ENCODE measurements at regions not wholly inside any gene's neighbourhood (a gene's known extent, or its start where the extent isn't known, plus 50 kb on each side); places are given as distances from the start of the nearest gene placed in this dataset.
"Not testable (repeated sequence)": the region's sequence is repeated elsewhere in the genome, so short reads cannot be mapped to it uniquely, and the experiment has no call there.

DNA sequence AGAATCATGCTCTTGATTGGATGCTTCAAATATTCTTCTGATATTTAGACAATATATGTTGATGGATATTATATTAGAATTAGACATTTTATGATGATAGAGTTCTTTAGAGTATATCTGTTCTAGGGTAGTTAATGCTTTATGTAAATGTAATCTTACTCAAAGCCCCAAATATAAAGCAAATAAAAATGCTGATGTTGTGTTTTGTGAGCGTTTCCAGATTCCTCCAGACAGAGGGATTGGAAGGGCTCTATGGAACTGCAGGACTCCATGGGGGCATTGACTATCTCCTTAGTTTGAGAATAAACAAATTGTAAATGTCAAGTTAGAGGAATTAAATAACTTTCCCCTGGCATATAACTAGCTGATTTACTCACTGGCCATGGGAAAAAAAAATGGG lies 184.5 kb downstream of the MRPS30 start:
- no peaks in the 10 kb centered on the region for H3K9me3 Mint-ChIP-seq (ENCODE audit: unreplicated experiment)
- peaks cover 2% of the 10 kb centered on the region for H3K27me3 Mint-ChIP-seq (ENCODE audit: unreplicated experiment)
- no peak for TF ChIP-seq CTCF (IDR thresholded peaks at IDR 0.05; ENCODE audit: partially characterized antibody, unreplicated experiment)
- H3K4me1 Mint-ChIP-seq (ENCODE audit: low read depth, unreplicated experiment) = no peaks in the 10 kb centered on the region
- no peak for DNase-seq
- peaks cover 12% of the 10 kb centered on the region for H3K36me3 Mint-ChIP-seq (ENCODE audit: unreplicated experiment)
- no peak overlapping the region for H3K4me3 Mint-ChIP-seq (ENCODE audit: unreplicated experiment)
- no peak overlapping the region for H3K27ac Mint-ChIP-seq (ENCODE audit: unreplicated experiment)

DNA sequence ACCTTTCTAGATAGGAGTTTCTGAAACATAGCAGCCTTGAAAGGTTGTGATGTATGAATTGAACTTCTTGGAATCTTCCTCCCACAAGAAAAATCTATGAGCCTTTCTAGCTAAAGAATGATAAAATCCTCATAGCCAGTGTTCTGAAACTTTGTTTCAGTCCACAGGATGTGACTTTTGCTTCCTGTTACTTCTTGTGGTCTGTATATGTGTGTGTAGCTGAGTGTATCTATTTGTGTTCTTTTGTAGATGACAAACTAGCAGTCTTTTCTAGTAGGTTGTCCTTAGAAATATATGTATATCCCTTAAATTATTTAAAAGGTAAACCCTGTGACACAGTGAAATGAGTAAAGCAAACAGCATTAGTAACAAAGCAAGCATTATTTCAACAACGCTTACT lies 188.8 kb downstream of the MRPS30 start:
- no peaks in the 10 kb centered on the region for H3K36me3 Mint-ChIP-seq (ENCODE audit: unreplicated experiment)
- H3K9me3 Mint-ChIP-seq (ENCODE audit: unreplicated experiment) = no peaks in the 10 kb centered on the region
- no peak for TF ChIP-seq CTCF (IDR thresholded peaks at IDR 0.05; ENCODE audit: partially characterized antibody, unreplicated experiment)
- H3K4me1 Mint-ChIP-seq (ENCODE audit: low read depth, unreplicated experiment) = no peaks in the 10 kb centered on the region
- H3K27ac Mint-ChIP-seq (ENCODE audit: unreplicated experiment) = no peak overlapping the region
- H3K27me3 Mint-ChIP-seq (ENCODE audit: unreplicated experiment) = peaks cover 2% of the 10 kb centered on the region
- DNase-seq = no peak
- no peak overlapping the region for H3K4me3 Mint-ChIP-seq (ENCODE audit: unreplicated experiment)

- not testable (repeated sequence) for DNase-seq; H3K4me1 Mint-ChIP-seq (ENCODE audit: low read depth, unreplicated experiment); H3K36me3 Mint-ChIP-seq (ENCODE audit: unreplicated experiment)
These were observed 198.4 kb downstream of the MRPS30 start for GRCh38 chr5:45007102-45007501.

DNA sequence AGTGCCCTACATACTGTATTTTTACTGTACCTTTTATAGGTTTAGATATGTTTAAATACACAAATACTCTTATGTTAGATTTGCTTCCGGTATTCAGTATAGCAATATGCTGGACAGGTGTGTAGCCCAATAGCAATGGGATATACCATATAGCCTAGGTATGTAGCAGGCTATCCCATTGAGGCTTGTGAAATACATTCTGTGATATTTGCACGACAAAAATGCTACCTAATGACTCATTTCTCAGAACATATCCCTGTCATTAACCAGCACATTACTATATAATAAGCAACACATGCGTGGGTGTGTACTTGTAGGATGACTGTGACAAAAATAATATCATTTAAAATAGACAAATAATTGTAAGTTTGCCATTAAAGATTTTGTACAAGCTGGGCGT lies 208.8 kb downstream of the MRPS30 start:
- Mint-ChIP-seq H3K27ac (ENCODE audit: unreplicated experiment) (no peak overlapping the region), H3K4me1 (ENCODE audit: low read depth, unreplicated experiment) (no peaks in the 10 kb centered on the region), H3K36me3 (ENCODE audit: unreplicated experiment) (no peaks in the 10 kb centered on the region), H3K4me3 (ENCODE audit: unreplicated experiment) (no peak overlapping the region), H3K27me3 (ENCODE audit: unreplicated experiment) (peaks cover 1% of the 10 kb centered on the region), H3K9me3 (ENCODE audit: unreplicated experiment) (no peaks in the 10 kb centered on the region)
- no peak for DNase-seq
- no peak for TF ChIP-seq CTCF (IDR thresholded peaks at IDR 0.05; ENCODE audit: partially characterized antibody, unreplicated experiment)

More at GRCh38 chr5:45007102-45007501, 198.4 kb downstream of the MRPS30 start:
- H3K27ac Mint-ChIP-seq (ENCODE audit: unreplicated experiment); H3K9me3 Mint-ChIP-seq (ENCODE audit: unreplicated experiment); H3K27me3 Mint-ChIP-seq (ENCODE audit: unreplicated experiment); H3K4me3 Mint-ChIP-seq (ENCODE audit: unreplicated experiment): not testable (repeated sequence)

GRCh38 chr5:45029553-45029952 lies 220.8 kb downstream of the MRPS30 start:
- DNase-seq = no peak
- H3K4me1 Mint-ChIP-seq (ENCODE audit: low read depth, unreplicated experiment) = no peaks in the 10 kb centered on the region
- H3K27me3 Mint-ChIP-seq (ENCODE audit: unreplicated experiment) = no peaks in the 10 kb centered on the region

More at GRCh38 chr5:45029553-45029952, 220.8 kb downstream of the MRPS30 start:
- no peak for TF ChIP-seq CTCF (IDR thresholded peaks at IDR 0.05; ENCODE audit: partially characterized antibody, unreplicated experiment)
- no peaks in the 10 kb centered on the region for H3K36me3 Mint-ChIP-seq (ENCODE audit: unreplicated experiment)
- H3K4me3 Mint-ChIP-seq (ENCODE audit: unreplicated experiment) = no peak overlapping the region
- H3K9me3 Mint-ChIP-seq (ENCODE audit: unreplicated experiment) = no peaks in the 10 kb centered on the region
- no peak overlapping the region for H3K27ac Mint-ChIP-seq (ENCODE audit: unreplicated experiment)
